HEK293 (cell line): ENCODE measurements at regions not wholly inside any gene's neighbourhood (a gene's known extent, or its start where the extent isn't known, plus 50 kb on each side); places are given as distances from the start of the nearest gene placed in this dataset.

Source experiments
- CTCF ChIP-seq: fragments of 450-650 bp; formaldehyde crosslinking; IDR thresholded peaks from 2 replicates; pipeline ENCODE4 v1.5.1; 2016; ENCODE audit warnings: missing biosample characterization, missing genetic modification characterization
- GLI4 ChIP-seq: fragments of 450-650 bp; formaldehyde crosslinking; IDR thresholded peaks from 2 replicates; pipeline ENCODE4 v1.5.1; 2016; ENCODE audit warnings: missing biosample characterization, missing genetic modification characterization
- GLIS2 ChIP-seq: fragments of 450-650 bp; formaldehyde crosslinking; IDR thresholded peaks from 2 replicates; pipeline ENCODE4 v1.5.1; 2016; ENCODE audit warnings: missing biosample characterization, missing genetic modification characterization
- KLF9 ChIP-seq: fragments of 450-650 bp; formaldehyde crosslinking; IDR thresholded peaks from 2 replicates; pipeline ENCODE4 v1.5.1; 2016; ENCODE audit warnings: missing biosample characterization, missing genetic modification characterization, low read depth
- PBX3 ChIP-seq: sonication (generic); formaldehyde crosslinking; IDR thresholded peaks from 2 replicates; pipeline ENCODE4 v1.8.1; 2022; ENCODE audit warnings: mild to moderate bottlenecking, moderate library complexity, missing genetic modification reagents
- REST ChIP-seq: fragments of 450-650 bp; formaldehyde crosslinking; IDR thresholded peaks from 2 replicates; pipeline ENCODE4 v1.5.1; 2016; ENCODE audit warnings: missing biosample characterization, missing genetic modification characterization
- SCRT2 ChIP-seq: fragments of 450-650 bp; formaldehyde crosslinking; IDR thresholded peaks from 2 replicates; pipeline ENCODE4 v1.5.1; 2016; ENCODE audit warnings: missing biosample characterization, missing genetic modification characterization
- TCF7L2 ChIP-seq: IDR thresholded peaks from 2 replicates; pipeline ENCODE4 v1.6.1; 2011; ENCODE audit warnings: low read depth, mild to moderate bottlenecking, inconsistent platforms, low read length, moderate library complexity, borderline replicate concordance
- ZBTB8A ChIP-seq: fragments of 450-650 bp; formaldehyde crosslinking; IDR thresholded peaks from 2 replicates; pipeline ENCODE4 v1.5.1; 2016; ENCODE audit warnings: missing biosample characterization, missing genetic modification characterization
- ZNF140 ChIP-seq: fragments of 450-650 bp; formaldehyde crosslinking; IDR thresholded peaks from 2 replicates; pipeline ENCODE4 v1.5.1; 2016; ENCODE audit warnings: missing biosample characterization, missing genetic modification characterization
- ZNF16 ChIP-seq: fragments of 450-650 bp; formaldehyde crosslinking; IDR thresholded peaks from 2 replicates; pipeline ENCODE4 v1.5.1; 2016; ENCODE audit warnings: low read depth, missing biosample characterization, missing genetic modification characterization
- ZNF530 ChIP-seq: fragments of 450-650 bp; formaldehyde crosslinking; IDR thresholded peaks from 2 replicates; pipeline ENCODE4 v1.5.1; 2016; ENCODE audit warnings: low read depth, missing biosample characterization, missing genetic modification characterization

- TF ChIP-seq GLIS2 (tag by site-specific recombination) (no peak), CTCF (tag by site-specific recombination) (no peak), REST (tag by site-specific recombination) (no peak), ZNF16 (tag by site-specific recombination) (no peak), KLF9 (no peak), TCF7L2 (no peak), ZNF140 (tag by site-specific recombination) (no peak), ZBTB8A (tag by site-specific recombination) (no peak), PBX3 (CRISPR knock-in tag) (no peak), SCRT2 (tag by site-specific recombination) (no peak), GLI4 (tag by site-specific recombination) (no peak), ZNF530 (tag by site-specific recombination) (no peak)
These were observed 242.9 kb downstream of the ZNF516 start for GRCh38 chr18:76252139-76252538.
